ENCODE measurements at regions not wholly inside any gene's neighbourhood (a gene's known extent, or its start where the extent isn't known, plus 50 kb on each side); places are given as distances from the start of the nearest gene placed in this dataset.

GRCh38 chr13:48163061-48163460 lies 68.2 kb upstream of the MED4 start:
- H3K79me1 ChIP-seq (ENCODE audit: low read depth in 1 of 2, low read length in 2 of 2) = no peaks in the 10 kb centered on the region
- no peak overlapping the region for H4K8ac ChIP-seq (ENCODE audit: low read depth in 2 of 2, low read length in 2 of 2)
- no peak overlapping the region for H3K14ac ChIP-seq (replicated peaks; ENCODE audit: low read depth, low read length)
- H4K20me1 ChIP-seq (ENCODE audit: insufficient read depth, low read length) = no peaks in the 10 kb centered on the region
- dilution Hi-C loops (cut with HindIII; ENCODE audit: low sequenced_read_pairs, unreplicated experiment) = no loop called here
- in situ Hi-C loops (cut with MboI; ENCODE audit: low sequenced_read_pairs) = no loop called here
- ATAC-seq (ENCODE audit: low read depth) (no peak), DNase-seq (no peak)
- no peak overlapping the region for H3K4me2 ChIP-seq (ENCODE audit: low read depth, low read length)
- no CpG with 5 or more reads among the region's 4 CpGs for WGBS, 2 experiments (ENCODE audit: extremely low coverage in 2 of 2, insufficient read length in 1 of 2)
- no peak overlapping the region for H3K18ac ChIP-seq (ENCODE audit: low read depth, low read length)
- ChIA-PET CTCF (no interaction called here), POLR2A (ENCODE audit: unreplicated experiment) (no interaction called here)
- H3K4me3 ChIP-seq (ENCODE audit: insufficient read depth, low read depth, low read length) = no peak overlapping the region
- no peak overlapping the region for H4K91ac ChIP-seq (ENCODE audit: insufficient read depth, low read depth, low read length)
- no peaks in the 10 kb centered on the region for H3K36me3 ChIP-seq (ENCODE audit: control insufficient read depth, insufficient read depth, low read length)
- no peak overlapping the region for H3K56ac ChIP-seq (ENCODE audit: extremely low read depth, insufficient read depth, low read length)
- intact Hi-C loops (cut with micrococcal nuclease) = no loop called here
- no peak overlapping the region for H2BK15ac ChIP-seq (ENCODE audit: low read depth, low read length)
- BruUV-seq (replicated peaks) = no TSS peak
- no peak overlapping the region for H2AK9ac ChIP-seq (replicated peaks; ENCODE audit: low read depth, low read length, poor library complexity)
- H2BK5ac ChIP-seq (ENCODE audit: low read depth, low read length, poor library complexity, severe bottlenecking) = no peak overlapping the region
- H3K4ac ChIP-seq (ENCODE audit: low read depth, low read length) = no peak overlapping the region
- no peaks in the 10 kb centered on the region for H3K9me3 ChIP-seq (ENCODE audit: control insufficient read depth, insufficient read depth, low read length)
- H2BK20ac ChIP-seq (ENCODE audit: low read depth, low read length) = no peak overlapping the region
- H3K27ac ChIP-seq (ENCODE audit: insufficient read depth, low read length) = no peak overlapping the region
- no peak overlapping the region for H2AK5ac ChIP-seq (ENCODE audit: low read depth, low read length)
- no peak for TF ChIP-seq MAZ (IDR thresholded peaks at IDR 0.05; ENCODE audit: borderline replicate concordance, low read depth, low read length)
- no peak for TF ChIP-seq RFX5 (IDR thresholded peaks at IDR 0.05; ENCODE audit: low read depth, low read length)
- no peak for TF ChIP-seq ELK1 (IDR thresholded peaks at IDR 0.05; ENCODE audit: borderline replicate concordance, low read depth, low read length)
- TF ChIP-seq MXI1 (IDR thresholded peaks at IDR 0.05; ENCODE audit: borderline replicate concordance, low read depth, low read length) = no peak
- no peak for TF ChIP-seq BHLHE40 (IDR thresholded peaks at IDR 0.05; ENCODE audit: low read depth, low read length)
- TF ChIP-seq SMC3 (IDR thresholded peaks at IDR 0.05; ENCODE audit: low read depth, low read length) = no peak
- H3K9me1 ChIP-seq (ENCODE audit: insufficient read depth, low read length) = no peaks in the 10 kb centered on the region
- no peak overlapping the region for H3K23ac ChIP-seq (ENCODE audit: low read depth, low read length)
- H2BK120ac ChIP-seq (ENCODE audit: low read depth, low read length) = no peak overlapping the region
- no peak overlapping the region for H3K9ac ChIP-seq (ENCODE audit: low read depth, low read length)
- H2AFZ ChIP-seq (replicated peaks; ENCODE audit: low read length, poor library complexity) = no peak overlapping the region
- no peak overlapping the region for H4K5ac ChIP-seq (ENCODE audit: low read depth, low read length)
- H3K4me1 ChIP-seq (ENCODE audit: control insufficient read depth, insufficient read depth, low read length) = no peaks in the 10 kb centered on the region
- peaks cover 14% of the 10 kb centered on the region for H3K27me3 ChIP-seq (ENCODE audit: control insufficient read depth, insufficient read depth, low read length)

All from IMR-90 (cell line).